ENCODE measurements at regions not wholly inside any gene's neighbourhood (a gene's known extent, or its start where the extent isn't known, plus 50 kb on each side); places are given as distances from the start of the nearest gene placed in this dataset.
A peak's percentile ranks its signal among the peaks of the same experiment; 100 is the strongest.
"Not testable (repeated sequence)": the region's sequence is repeated elsewhere in the genome, so short reads cannot be mapped to it uniquely, and the experiment has no call there.

DNA sequence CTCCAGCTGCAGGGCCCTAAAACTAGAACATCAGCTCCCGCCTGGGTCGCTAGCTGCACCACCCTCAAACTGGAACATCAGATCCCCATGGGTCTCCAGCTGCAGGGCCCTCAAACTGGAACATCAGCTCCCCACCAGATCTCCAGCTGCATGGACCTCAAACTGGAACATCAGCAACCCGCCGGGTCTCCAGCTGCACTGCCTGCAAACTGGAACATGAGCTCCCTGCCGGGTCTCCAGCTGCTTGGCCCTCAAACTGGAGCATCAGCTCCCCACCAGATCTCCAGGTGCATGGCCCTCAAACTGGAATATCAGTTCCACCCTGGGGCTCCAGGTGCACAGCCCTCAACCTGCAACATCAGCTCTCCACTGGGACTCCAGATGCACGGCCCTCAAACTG is 82.7 kb downstream of the TFRC start:
- peaks cover 0 to 27% of the 10 kb centered on the region in 2 experiments for H3K27me3 ChIP-seq (replicated peaks in 1 of 2; ENCODE audit: control insufficient read depth in 2 of 2, extremely low read depth in 1 of 2, insufficient read depth in 2 of 2, low read length in 1 of 2)
- ATAC-seq (replicated peaks in 1 of 4); H3K9me3 ChIP-seq; H3K36me3 Mint-ChIP-seq; H3K4me1 ChIP-seq (ENCODE audit: control insufficient read depth in 1 of 2, extremely low read depth in 1 of 2, insufficient read depth in 2 of 2, low read length in 2 of 2); H3K4me3 ChIP-seq (ENCODE audit: control insufficient read depth in 1 of 2, extremely low read depth in 1 of 2, low read length in 1 of 2); H3K9me3 Mint-ChIP-seq; POLR2A ChIA-PET; H3K36me3 ChIP-seq (ENCODE audit: control insufficient read depth in 2 of 2, extremely low read depth in 1 of 2, insufficient read depth in 1 of 2, low read length in 1 of 2); H3K4me3 Mint-ChIP-seq; H3K27ac ChIP-seq (ENCODE audit: low read length); H3K27ac Mint-ChIP-seq; DNase-seq; H3K4me1 Mint-ChIP-seq: not testable (repeated sequence)
- H3K27me3 Mint-ChIP-seq, result peaks cover 18 to 25% of the 10 kb centered on the region in 2 donors
- CTCF ChIA-PET, result interaction anchor here in 1 of 2 donors (0.6 kb wide), 1 partner anchor 866 kb away, joined by 3 read pairs; no protein-coding TSS in a partner anchor
- 95% methylated on average over 5 of the region's 6 CpGs for WGBS (ENCODE audit: insufficient coverage)

DNA sequence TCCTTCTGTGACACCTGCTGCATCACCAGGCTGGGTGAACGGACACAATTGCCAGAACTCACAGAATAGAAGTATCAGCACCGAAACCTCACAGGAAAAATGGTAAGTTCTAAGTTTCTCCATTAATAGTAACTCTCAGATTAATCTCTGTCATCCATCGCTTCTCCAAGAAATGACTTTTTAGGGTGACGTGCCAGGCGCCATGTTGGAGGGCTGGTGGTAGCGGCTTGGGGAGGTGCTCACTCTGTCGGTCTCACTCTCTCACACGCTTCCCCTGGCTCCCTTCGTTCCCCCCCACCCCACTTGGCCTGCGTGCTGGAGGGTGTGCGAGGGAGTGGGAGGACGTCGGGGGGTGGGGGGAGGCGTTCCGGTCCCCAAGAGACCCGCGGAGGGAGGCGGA is 85.6 kb downstream of the TFRC start:
- H3K36me3 ChIP-seq (ENCODE audit: control insufficient read depth in 2 of 2, extremely low read depth in 1 of 2, insufficient read depth in 1 of 2, low read length in 1 of 2); H3K36me3 Mint-ChIP-seq; H3K4me3 ChIP-seq (ENCODE audit: control insufficient read depth in 1 of 2, extremely low read depth in 1 of 2, low read length in 1 of 2); H3K4me3 Mint-ChIP-seq; H3K27ac ChIP-seq (ENCODE audit: low read length); POLR2A ChIA-PET; CTCF ChIA-PET; H3K9me3 Mint-ChIP-seq; ATAC-seq (replicated peaks in 1 of 4); H3K9me3 ChIP-seq; H3K27ac Mint-ChIP-seq; H3K4me1 ChIP-seq (ENCODE audit: control insufficient read depth in 1 of 2, extremely low read depth in 1 of 2, insufficient read depth in 2 of 2, low read length in 2 of 2); DNase-seq; H3K4me1 Mint-ChIP-seq: not testable (repeated sequence)
- no CpG with 5 or more reads among the region's 18 CpGs for WGBS (ENCODE audit: insufficient coverage)
- H3K27me3 ChIP-seq (replicated peaks in 1 of 2; ENCODE audit: control insufficient read depth in 2 of 2, extremely low read depth in 1 of 2, insufficient read depth in 2 of 2, low read length in 1 of 2), result peaks cover 0 to 17% of the 10 kb centered on the region in 2 experiments
- H3K27me3 Mint-ChIP-seq, result peaks cover 10 to 25% of the 10 kb centered on the region in 2 donors

DNA sequence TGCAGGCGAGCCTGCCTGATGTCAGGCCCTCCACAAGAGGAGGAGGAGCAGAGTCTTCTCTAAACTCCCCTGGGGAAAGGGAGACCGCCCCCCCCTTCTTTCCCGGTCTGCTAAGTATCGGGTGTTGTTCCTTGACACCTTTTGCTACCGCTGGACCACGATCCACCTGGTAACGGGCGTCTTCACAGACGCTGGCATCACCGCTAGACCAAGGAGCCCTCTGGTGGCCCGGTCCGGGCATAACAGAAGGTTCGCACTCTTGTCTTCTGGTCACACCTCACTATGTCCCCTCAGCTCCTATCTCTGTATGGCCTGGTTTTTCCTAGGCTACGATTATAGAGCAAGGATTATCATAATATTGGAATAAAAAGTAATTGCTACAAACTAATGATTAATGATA is 86.0 kb upstream of the TNK2 start:
- H3K36me3 ChIP-seq (ENCODE audit: control insufficient read depth in 2 of 2, extremely low read depth in 1 of 2, insufficient read depth in 1 of 2, low read length in 1 of 2); H3K4me3 ChIP-seq (ENCODE audit: control insufficient read depth in 1 of 2, extremely low read depth in 1 of 2, low read length in 1 of 2); H3K4me1 Mint-ChIP-seq; H3K9me3 Mint-ChIP-seq; H3K27ac ChIP-seq (ENCODE audit: low read length); H3K9me3 ChIP-seq; H3K4me1 ChIP-seq (ENCODE audit: control insufficient read depth in 1 of 2, extremely low read depth in 1 of 2, insufficient read depth in 2 of 2, low read length in 2 of 2); POLR2A ChIA-PET; H3K36me3 Mint-ChIP-seq; H3K27me3 ChIP-seq (replicated peaks in 1 of 2; ENCODE audit: control insufficient read depth in 2 of 2, extremely low read depth in 1 of 2, insufficient read depth in 2 of 2, low read length in 1 of 2); ATAC-seq (replicated peaks in 1 of 4); H3K4me3 Mint-ChIP-seq; CTCF ChIA-PET; H3K27ac Mint-ChIP-seq: not testable (repeated sequence)
- peaks cover under 1 to 12% of the 10 kb centered on the region in 2 donors for H3K27me3 Mint-ChIP-seq
- no CpG with 5 or more reads among the region's 14 CpGs for WGBS (ENCODE audit: insufficient coverage)
- DNase-seq, result peak in 34 of 35 experiments; percentile 14 to 65 (median 40)

DNA sequence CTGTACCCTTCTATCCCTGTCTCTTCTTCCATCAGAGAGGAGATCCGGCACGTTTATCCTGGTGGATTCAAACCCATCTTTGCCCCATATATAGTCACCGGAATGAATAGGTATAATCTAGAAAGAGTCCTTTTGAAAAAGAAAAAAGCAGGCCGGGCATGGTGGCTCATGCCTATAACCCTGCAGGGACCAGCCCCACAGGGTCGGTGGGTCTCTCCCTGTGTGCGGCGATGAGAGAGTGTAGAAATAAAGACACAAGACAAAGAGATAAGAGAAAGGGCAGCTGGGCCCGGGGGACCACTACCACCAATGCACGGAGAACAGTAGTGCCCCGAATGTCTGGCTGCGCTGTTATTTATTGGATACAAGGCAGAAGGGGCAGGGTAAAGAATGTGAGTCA is 85.3 kb upstream of the TNK2 start:
- ATAC-seq (replicated peaks in 1 of 4); H3K4me3 Mint-ChIP-seq; H3K36me3 Mint-ChIP-seq; H3K27ac Mint-ChIP-seq; H3K27me3 Mint-ChIP-seq; CTCF ChIA-PET; POLR2A ChIA-PET; H3K27me3 ChIP-seq (replicated peaks in 1 of 2; ENCODE audit: control insufficient read depth in 2 of 2, extremely low read depth in 1 of 2, insufficient read depth in 2 of 2, low read length in 1 of 2); H3K9me3 ChIP-seq; H3K9me3 Mint-ChIP-seq; DNase-seq; H3K4me1 Mint-ChIP-seq; H3K27ac ChIP-seq (ENCODE audit: low read length); H3K36me3 ChIP-seq (ENCODE audit: control insufficient read depth in 2 of 2, extremely low read depth in 1 of 2, insufficient read depth in 1 of 2, low read length in 1 of 2); H3K4me3 ChIP-seq (ENCODE audit: control insufficient read depth in 1 of 2, extremely low read depth in 1 of 2, low read length in 1 of 2); H3K4me1 ChIP-seq (ENCODE audit: control insufficient read depth in 1 of 2, extremely low read depth in 1 of 2, insufficient read depth in 2 of 2, low read length in 2 of 2): not testable (repeated sequence)
- no CpG with 5 or more reads among the region's 11 CpGs for WGBS (ENCODE audit: insufficient coverage)

GRCh38 chr3:195992956-195993595 is 84.7 kb upstream of the TNK2 start:
- H3K9me3 Mint-ChIP-seq; POLR2A ChIA-PET; H3K27me3 ChIP-seq (replicated peaks in 1 of 2; ENCODE audit: control insufficient read depth in 2 of 2, extremely low read depth in 1 of 2, insufficient read depth in 2 of 2, low read length in 1 of 2); H3K27ac Mint-ChIP-seq; H3K27ac ChIP-seq (ENCODE audit: low read length); H3K27me3 Mint-ChIP-seq; H3K4me3 Mint-ChIP-seq; H3K36me3 ChIP-seq (ENCODE audit: control insufficient read depth in 2 of 2, extremely low read depth in 1 of 2, insufficient read depth in 1 of 2, low read length in 1 of 2); H3K36me3 Mint-ChIP-seq; H3K9me3 ChIP-seq; CTCF ChIA-PET; ATAC-seq (replicated peaks in 1 of 4); DNase-seq; H3K4me1 ChIP-seq (ENCODE audit: control insufficient read depth in 1 of 2, extremely low read depth in 1 of 2, insufficient read depth in 2 of 2, low read length in 2 of 2); H3K4me3 ChIP-seq (ENCODE audit: control insufficient read depth in 1 of 2, extremely low read depth in 1 of 2, low read length in 1 of 2): not testable (repeated sequence)
- WGBS (ENCODE audit: insufficient coverage), result 94% methylated on average over 3 of the region's 20 CpGs
- peaks cover 7 to 11% (median 9%) of the 10 kb centered on the region in 3 donors for H3K4me1 Mint-ChIP-seq

DNA sequence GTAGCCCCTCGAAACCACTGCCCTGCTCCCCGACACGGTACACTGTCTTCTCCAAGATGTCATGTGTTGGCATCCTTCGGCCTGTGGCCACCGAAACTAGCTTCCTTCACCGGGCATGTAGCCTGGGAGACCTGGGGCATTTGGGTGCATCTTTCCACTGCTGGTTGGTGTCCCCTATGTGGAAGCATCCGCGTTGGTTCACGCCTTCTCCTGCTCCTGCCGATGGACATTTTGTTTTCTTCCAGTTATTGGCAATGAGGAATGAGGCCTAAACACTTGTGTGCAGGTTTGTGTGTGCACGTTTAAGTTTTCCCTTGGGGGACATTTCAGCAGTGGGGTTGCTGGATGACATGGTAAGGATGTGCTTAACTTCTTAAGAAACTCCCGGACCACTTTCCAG is 83.6 kb upstream of the TNK2 start:
- peaks cover 8 to 12% (median 10%) of the 10 kb centered on the region in 3 donors for H3K4me1 Mint-ChIP-seq
- peak overlapping the region in 2 of 3 donors; percentile 9 to 31 for H3K4me3 Mint-ChIP-seq
- H3K27ac ChIP-seq (ENCODE audit: low read length); H3K9me3 Mint-ChIP-seq; H3K36me3 Mint-ChIP-seq; H3K27me3 Mint-ChIP-seq; H3K4me3 ChIP-seq (ENCODE audit: control insufficient read depth in 1 of 2, extremely low read depth in 1 of 2, low read length in 1 of 2); POLR2A ChIA-PET; CTCF ChIA-PET; H3K4me1 ChIP-seq (ENCODE audit: control insufficient read depth in 1 of 2, extremely low read depth in 1 of 2, insufficient read depth in 2 of 2, low read length in 2 of 2); H3K9me3 ChIP-seq; H3K36me3 ChIP-seq (ENCODE audit: control insufficient read depth in 2 of 2, extremely low read depth in 1 of 2, insufficient read depth in 1 of 2, low read length in 1 of 2); DNase-seq; H3K27ac Mint-ChIP-seq; ATAC-seq (replicated peaks in 1 of 4); H3K27me3 ChIP-seq (replicated peaks in 1 of 2; ENCODE audit: control insufficient read depth in 2 of 2, extremely low read depth in 1 of 2, insufficient read depth in 2 of 2, low read length in 1 of 2): not testable (repeated sequence)
- WGBS (ENCODE audit: insufficient coverage), result no CpG with 5 or more reads among the region's 12 CpGs

DNA sequence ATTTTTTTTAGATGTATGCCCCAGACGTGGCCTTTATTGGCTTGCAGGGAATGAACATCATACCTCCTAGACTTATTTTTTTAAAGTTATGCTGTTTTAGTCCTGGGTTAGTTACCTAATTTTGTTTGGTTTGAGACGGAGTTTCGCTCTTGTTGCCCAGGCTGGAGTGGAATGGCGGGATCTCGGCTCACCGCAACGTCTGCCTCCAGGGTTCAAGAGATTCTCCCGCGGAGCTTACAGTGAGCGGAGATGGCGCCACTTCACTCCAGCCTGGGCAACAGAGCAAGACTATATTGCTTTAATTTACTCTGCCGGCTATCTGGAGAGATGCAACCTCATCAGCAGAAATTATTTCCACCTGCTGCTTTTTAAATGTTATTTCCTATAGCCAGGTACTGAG is 82.9 kb upstream of the TNK2 start:
- H3K4me1 ChIP-seq (ENCODE audit: control insufficient read depth in 1 of 2, extremely low read depth in 1 of 2, insufficient read depth in 2 of 2, low read length in 2 of 2); H3K4me3 ChIP-seq (ENCODE audit: control insufficient read depth in 1 of 2, extremely low read depth in 1 of 2, low read length in 1 of 2); CTCF ChIA-PET; POLR2A ChIA-PET; H3K9me3 Mint-ChIP-seq; ATAC-seq (replicated peaks in 1 of 4); H3K27me3 Mint-ChIP-seq; H3K27ac ChIP-seq (ENCODE audit: low read length); H3K9me3 ChIP-seq; H3K27me3 ChIP-seq (replicated peaks in 1 of 2; ENCODE audit: control insufficient read depth in 2 of 2, extremely low read depth in 1 of 2, insufficient read depth in 2 of 2, low read length in 1 of 2); DNase-seq; H3K36me3 Mint-ChIP-seq; H3K36me3 ChIP-seq (ENCODE audit: control insufficient read depth in 2 of 2, extremely low read depth in 1 of 2, insufficient read depth in 1 of 2, low read length in 1 of 2): not testable (repeated sequence)
- Mint-ChIP-seq H3K4me1 (peaks cover 8 to 12% (median 10%) of the 10 kb centered on the region in 3 donors), H3K4me3 (peak overlapping the region; percentile 77 to 85 (median 78)), H3K27ac (peak overlapping the region; percentile 57 to 74)
- 100% methylated on average over 2 of the region's 12 CpGs for WGBS (ENCODE audit: insufficient coverage)
